ENCODE measurements at regions not wholly inside any gene's neighbourhood (a gene's known extent, or its start where the extent isn't known, plus 50 kb on each side); places are given as distances from the start of the nearest gene placed in this dataset.
A peak's percentile ranks its signal among the peaks of the same experiment; 100 is the strongest.

DNA sequence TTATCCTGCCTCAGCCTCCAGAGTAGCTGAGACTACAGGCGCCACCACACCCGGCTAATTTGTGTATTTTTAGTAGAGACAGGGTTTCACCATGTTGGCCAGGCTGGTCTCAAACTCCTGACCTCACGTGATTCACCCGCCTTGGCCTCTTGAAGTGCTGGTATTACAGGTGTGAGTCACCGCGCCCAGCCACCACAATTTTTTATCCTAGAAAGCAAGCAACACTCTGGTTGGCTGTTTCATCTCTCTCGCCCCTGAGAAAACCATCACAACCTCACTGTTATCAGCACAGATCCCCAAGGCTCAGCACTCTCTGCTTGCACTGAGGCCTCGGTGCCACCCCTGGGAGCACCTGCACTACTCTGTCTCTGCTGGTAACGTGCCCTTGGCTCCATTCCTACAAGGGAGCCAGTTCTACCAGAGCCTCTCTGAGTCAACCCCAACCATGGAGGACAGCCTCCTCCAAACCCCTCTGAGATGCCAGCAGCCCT, 134.8 kb upstream of the AGAP1 start:
- DNase-seq (ENCODE audit: low read depth): no peak

DNA sequence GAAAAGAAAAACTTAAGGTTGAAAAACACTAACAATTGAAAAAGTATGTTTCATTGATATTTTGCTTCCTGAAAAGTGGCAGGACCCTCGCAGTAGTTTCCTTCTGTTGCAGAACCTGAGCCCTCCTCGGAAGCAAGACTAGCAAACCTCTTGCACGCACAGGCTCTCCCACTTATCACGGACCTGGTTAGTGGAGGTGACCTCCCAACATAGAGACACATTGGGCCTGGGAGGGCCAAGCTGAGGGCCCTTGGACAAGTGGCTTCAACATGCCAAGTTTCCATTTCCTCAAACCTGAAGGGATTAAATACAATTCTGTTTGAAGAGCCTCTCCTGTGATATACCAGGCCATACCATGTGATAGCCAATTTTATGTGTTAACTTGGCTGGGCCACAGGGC, 133.4 kb upstream of the AGAP1 start:
- no peak for DNase-seq (ENCODE audit: low read depth)

DNA sequence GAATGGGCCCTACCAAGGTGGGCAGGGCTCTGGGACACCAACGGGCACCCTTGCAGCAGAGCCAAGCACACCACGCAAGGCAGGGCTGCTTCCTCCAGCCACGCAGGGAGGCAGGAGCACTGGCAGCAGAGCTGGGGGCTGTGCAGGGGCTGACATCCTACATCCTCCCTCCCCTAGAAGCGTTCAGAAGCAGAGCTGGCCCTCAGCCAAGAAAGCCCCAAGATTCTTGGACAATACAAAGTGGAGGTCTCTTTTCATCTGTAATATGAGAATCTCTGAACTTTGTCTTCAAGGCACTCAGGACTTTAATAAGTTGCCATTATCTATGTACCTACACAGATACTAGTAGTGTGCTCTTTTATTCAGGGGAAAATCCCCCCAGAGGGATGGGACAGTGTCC, 128.1 kb upstream of the AGAP1 start:
- DNase-seq (ENCODE audit: low read depth): no peak

DNA sequence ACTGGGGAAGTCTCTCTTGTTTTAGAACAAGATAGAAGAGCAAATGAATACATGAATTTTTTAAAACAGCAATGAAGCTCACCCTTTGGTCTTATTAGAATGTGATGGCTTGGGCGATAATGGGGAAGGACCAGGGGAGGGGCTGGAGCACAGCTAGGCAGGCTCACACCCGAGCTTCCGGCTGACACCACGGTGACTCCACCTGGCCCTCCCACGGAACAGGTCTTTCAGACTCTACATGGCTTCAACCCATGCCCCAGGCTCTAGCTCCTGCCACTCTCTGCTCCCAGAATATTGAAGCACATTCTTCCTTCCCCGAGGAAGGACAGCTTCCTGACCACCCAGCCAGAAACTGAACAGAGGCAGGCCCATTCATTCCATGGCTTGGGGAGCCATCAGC, 127.5 kb upstream of the AGAP1 start:
- no peak for DNase-seq (ENCODE audit: low read depth)

DNA sequence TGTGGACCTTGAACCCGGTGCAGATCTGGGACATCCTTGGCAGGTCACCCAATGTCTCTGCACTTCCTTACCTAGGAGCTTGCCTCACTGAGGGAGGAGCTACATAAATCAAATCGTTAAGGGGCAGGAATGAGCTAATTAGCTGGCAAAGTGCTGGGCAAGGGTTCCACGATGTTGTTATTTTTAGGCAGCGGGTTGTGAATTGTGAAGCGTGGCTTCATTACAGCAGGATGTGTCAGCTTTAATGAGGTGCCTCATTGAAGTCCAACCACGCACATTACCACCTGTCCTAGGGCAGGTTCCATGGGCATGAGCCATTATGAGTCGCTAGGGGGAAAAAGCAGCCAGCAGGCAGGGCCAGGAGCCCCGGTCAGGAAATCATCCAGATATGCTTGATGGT, 127.0 kb upstream of the AGAP1 start:
- no peak for DNase-seq (ENCODE audit: low read depth)

DNA sequence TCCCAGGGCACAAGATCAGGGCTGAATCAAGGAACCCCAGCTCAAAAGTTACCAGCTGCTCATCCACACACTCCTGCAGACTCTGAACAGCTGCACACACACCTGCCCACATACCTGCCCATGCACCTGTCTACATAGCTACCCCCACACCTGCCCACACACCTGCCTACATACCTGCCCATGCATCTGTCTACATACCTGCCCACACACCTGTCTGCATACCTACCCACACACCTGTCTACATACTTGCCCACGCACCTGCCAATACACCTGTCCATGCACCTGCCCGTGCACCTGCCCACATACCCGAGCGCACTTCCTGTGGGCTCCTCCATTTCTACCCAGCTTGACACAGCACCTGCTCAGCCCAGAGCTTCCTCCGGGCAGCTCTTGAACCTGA, 122.8 kb upstream of the AGAP1 start:
- no peak for DNase-seq (ENCODE audit: low read depth)

DNA sequence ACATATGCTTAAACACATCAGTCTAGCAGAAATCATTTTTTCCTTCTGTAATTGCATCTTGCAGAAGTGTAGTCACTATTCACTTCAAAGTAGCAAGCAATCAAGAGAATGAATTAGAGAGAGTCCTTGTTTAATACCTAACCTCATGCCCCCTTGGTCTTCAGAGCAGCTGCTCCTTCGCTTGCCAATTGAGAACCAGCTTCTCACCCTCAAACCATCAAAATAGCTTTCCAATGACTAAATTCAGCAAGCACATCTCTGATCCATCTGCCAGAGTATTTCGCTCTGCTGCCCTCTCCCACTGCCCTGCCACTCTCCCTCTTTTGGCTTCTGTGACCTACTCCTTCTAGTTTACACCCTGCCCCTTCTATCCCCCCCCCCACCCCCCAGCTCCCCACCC, 120.7 kb upstream of the AGAP1 start:
- no peak for DNase-seq (ENCODE audit: low read depth)

DNA sequence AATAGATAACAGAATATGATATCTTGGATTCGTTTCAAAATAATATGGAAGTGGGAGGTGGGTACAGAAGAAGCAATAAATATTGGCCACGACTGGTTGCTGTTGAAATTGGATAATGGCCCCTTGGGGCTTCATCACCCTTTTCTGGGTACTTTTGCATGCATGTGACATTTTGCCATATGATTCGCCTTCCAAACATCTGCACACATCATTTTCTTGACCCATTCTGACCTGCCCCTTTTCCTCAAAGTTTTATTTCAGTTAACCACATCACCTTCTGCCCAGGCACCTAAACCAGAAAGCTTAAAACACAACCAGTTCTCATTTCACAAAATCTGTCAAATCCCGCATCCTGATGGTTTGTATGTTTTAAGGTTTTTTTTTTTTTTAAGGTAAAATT, 116.7 kb upstream of the AGAP1 start:
- DNase-seq (ENCODE audit: low read depth): no peak

DNA sequence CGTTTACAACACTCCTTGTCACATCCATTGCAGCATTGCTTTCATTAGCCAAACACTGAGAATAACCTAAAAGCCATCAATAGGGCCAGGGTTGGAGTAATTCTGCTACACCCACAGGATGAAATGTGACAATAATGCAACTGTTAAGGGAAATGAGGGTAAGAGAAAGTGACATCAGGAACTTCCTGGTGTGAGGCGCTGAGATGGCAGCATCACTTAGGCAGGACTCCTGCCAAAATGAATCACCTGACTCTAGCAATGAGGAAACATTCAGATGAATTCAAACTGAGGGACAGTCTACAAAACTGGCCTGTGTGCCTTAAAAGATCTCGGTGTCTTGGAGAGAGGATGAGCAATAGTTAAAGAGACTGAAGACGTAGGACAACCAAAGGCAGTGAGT, 115.6 kb upstream of the AGAP1 start:
- DNase-seq (ENCODE audit: low read depth): no peak

DNA sequence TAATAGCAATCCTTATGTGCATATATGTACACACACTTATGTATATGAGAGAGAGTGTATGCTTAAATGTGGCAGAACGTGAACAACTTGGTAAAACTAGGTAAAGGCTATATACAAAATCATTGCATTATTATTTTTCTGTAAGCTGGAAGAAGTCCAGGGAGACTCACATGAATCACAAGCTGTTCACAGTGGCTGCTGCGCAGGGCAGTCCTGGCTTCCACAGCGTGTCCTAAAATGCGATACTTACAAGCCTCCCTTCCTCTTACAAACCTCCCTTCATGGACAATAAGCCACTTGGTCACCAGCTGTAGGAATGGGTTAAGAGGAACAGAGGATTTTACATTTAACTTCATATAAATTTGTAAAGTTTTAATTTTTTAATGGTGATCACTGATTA, 114.9 kb upstream of the AGAP1 start:
- no peak for DNase-seq (ENCODE audit: low read depth)

DNA sequence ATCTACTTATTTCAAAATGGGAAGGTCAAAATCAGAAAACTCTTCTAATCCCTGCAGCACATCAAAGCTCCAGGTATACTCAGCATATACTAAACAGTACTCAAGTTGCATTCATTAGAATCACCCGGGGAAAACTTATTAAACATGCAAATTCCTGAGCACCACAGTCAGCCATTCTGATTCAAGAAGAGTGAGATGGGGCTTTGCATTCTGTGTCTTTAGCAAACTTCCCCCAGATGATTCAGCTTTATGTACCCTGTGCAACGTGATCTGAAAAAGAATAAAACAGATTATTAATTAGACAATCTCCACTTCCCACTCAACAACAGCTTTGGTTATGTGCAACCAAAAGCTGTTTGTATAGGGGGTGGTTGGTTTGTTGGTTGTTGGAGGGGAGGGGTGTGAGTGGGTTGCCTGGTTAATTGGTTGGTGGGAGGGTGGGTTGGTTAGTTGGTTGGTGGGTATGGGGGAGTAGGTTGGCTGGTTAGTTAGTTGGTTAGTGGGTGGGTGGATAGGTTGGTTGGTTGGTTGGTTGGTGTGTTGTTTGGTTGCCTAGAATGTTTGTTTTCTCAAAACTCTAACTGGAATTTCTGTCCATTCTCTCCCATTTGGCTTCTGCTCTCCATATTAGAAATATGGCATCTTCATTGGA, 112.5 kb upstream of the AGAP1 start:
- no peak for DNase-seq (ENCODE audit: low read depth)

DNA sequence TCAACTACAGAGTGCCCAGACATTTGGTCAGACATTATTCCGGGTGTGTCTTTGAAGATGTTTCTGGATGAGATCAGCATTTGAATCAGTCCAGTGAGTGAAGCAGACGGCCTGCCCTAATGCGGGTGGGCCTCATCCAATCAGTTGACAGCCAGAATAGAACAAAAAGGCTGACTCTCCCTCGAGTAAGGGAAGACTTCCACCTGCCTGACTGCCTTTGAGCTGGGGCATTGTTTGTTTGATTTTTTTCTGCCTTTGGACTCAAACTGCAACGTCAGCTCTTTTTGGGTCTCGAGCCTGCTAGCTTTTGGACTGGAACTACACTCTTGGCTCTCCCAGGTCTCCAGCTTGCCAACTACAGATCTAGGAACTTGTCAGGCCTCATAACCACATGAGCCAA, 111.7 kb upstream of the AGAP1 start:
- no peak for DNase-seq (ENCODE audit: low read depth)

DNA sequence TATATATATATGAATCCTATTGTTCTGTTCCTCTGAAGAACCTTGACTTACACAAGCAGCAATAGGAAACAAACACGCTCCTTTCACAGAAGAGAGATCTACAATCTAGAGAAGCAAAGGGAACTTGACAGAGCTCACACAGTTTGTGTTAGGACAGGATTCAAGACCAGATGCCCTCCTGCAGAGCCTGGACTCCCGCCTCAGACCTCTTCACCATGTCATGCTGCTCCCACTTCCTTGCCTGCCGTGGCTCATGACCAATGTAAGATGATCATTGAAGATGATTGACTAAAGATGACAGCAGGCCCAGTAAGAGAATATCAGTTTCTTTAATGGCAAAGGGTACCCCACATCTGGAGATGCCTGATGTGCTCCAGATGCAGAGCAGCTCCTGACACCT, 111.2 kb upstream of the AGAP1 start:
- no peak for DNase-seq (ENCODE audit: low read depth)

DNA sequence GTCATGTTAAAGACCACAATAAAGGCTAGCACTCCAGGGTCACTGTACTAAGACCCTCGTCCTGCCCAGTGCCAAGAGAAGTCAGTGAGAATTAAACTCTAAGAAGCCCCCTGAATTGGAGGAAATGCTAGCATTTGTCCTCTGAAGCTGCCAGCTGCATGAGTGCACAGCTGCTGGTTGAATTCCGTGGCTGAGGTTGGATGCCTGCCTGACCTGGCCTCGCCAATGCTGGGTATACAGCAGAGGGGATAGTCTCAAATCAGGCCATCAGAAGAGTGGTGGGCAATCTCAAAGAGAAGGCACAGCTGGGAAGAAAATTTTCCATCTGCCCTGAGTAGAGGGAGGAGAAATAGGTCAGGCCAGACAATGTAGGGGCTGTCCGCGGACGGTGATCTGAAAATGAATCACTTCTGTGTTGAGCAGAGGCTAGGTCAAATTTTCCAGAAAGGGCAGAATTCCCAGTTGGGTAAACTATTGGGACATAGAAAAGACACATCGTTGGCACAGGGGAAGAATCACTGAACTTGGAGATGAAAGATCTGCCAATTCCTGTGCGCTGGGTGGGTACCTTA, 110.5 kb upstream of the AGAP1 start:
- DNase-seq (ENCODE audit: low read depth): no peak

DNA sequence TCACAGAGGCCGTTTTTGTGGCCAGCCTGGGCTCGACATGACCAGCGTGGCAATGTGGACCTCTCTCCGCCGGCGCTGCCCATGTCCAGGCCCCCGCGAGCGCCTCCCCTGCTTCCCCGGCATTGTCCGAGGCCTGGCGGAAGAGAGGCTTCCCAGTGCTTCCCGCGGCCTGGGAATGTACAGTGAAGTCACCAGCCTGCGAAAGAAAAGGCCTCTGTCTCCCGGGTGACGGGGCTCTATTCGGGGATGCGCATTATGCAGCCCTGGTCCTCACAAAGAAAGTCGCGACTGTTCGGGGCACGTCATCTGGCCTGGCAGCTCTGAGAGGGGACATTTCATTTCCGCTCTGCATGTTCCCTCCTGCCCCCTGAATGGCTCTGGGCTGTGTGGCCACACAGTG, 109.2 kb upstream of the AGAP1 start:
- no peak for DNase-seq (ENCODE audit: low read depth)

DNA sequence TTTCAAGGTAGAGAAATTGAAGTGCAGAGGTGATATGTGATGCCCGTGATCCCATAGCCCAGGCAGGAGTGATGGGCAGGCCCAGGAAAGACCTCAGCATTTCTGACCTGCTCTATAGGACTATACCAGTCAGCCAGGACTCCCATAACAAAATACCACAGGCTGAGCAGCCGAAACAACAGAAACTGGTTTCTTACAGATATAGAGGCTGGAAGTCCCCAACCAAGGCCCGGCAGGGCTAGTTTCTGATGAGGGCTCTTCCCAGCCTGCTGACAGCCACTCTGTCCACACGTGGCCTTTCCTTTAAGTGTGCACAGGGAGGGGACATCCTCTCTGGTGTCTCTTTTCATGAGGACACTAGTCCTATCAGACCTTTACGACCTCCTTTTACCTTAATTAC, 104.2 kb upstream of the AGAP1 start:
- no peak for DNase-seq (ENCODE audit: low read depth)

DNA sequence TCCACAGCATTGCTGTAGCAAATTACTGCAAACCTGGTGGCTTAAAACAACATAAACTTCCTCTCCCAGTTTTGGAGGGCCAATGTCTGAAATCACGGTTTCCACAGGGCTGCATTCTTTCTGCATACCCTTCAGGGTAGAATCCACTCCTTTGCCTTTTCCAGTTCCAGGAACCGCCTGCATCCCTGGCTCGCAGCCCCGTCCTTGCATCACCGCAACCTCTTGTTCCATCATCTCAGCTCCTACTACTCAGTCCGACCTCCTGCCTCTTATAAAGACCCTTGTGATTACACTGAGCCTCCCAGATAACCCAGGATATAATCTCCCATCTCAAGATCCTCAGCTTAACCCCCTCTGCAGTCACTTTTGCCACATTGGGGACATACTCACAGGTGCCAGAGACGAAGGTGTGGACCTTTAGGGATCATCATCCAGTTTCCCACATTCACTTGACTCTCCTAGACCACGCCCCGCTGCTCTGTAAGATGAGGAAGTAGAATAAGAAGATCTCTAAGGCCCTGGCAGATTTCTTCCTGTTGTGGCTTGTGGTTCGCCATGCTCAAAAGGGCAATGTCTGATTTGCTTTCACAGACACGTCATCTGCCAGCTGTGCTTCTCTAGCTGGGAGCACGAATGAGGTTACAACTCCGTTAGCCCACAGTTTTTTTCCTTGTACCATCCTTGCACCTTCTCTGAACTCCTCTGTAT, 103.6 kb upstream of the AGAP1 start:
- DNase-seq (ENCODE audit: low read depth): peak; percentile 5

DNA sequence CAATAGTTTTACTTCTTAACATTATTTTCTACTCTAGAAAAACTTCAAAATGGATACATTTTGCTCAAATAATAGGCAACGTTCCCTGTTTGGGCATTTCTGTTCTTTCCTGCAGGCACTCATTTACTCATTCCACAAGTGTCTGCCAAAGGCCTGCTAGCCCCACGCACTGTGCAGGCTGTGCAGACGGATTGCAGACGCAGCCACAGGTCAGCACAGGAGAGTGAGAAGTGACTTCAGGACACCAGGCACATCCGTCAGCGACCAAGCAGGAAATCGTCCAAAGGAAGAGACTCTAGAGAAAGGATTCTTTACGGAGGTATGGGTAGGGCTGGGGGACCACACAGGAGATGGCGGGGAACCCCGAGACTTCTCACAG, 103.0 kb upstream of the AGAP1 start:
- DNase-seq (ENCODE audit: low read depth): no peak

DNA sequence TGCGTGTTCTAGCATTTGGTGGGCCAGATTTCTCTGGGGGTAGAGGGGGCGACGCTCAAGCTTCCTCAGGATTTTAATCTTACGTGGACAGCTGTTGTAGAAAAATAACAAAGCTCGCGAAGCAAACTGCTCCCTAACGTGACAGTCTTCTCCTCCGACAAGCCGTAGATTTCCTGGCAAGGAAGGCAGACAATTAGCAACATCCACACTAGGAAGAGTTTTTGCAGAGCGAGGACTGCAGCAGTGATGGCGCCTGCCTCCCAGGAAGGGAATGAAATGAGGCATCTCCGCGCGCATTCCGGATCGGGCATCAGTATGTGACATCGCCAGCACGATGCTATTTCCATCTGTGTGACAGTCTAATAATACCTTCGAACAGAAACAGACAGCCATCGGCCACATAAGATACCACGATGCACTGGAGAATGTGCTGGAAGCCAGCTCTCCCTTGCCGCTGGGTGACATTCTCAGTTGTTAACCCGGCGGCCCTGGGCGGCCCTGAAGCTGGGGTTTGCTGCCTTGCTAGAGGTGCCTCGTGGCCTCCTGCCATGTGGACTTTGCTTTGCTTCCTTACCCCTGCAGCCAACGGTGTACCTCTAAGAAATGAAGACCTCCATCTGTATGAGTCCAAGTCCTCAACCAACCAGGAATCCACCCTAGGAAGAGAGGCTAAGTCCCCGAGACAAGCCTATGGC, 101.8 kb upstream of the AGAP1 start:
- no peak for DNase-seq (ENCODE audit: low read depth)

DNA sequence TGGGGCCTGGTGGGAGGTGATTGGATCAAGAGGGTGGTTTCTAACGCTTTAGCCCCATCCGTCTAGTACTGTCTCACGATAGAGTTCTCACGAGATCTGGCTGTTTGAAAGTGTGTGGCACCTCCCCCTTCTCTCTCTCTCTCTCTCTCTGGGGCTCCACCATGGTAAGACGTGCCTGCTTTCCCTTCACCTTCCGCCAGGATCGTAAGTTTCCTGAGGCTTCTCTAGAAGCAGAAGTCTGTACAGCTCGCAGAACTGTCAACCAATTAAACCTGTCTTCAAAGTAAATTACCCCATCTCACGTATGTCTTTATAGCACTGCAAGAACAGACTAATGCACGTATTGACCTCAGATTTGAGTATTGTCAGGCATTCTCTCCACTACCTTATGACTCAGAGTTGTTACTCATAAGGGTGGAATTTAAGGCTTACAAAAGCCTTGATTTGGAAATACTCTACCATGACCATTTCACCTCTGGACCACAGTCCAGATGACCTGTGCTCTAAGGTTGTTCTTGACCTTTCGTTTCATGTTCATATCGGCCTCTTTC, 99.5 kb upstream of the AGAP1 start:
- no peak for DNase-seq (ENCODE audit: low read depth)

DNA sequence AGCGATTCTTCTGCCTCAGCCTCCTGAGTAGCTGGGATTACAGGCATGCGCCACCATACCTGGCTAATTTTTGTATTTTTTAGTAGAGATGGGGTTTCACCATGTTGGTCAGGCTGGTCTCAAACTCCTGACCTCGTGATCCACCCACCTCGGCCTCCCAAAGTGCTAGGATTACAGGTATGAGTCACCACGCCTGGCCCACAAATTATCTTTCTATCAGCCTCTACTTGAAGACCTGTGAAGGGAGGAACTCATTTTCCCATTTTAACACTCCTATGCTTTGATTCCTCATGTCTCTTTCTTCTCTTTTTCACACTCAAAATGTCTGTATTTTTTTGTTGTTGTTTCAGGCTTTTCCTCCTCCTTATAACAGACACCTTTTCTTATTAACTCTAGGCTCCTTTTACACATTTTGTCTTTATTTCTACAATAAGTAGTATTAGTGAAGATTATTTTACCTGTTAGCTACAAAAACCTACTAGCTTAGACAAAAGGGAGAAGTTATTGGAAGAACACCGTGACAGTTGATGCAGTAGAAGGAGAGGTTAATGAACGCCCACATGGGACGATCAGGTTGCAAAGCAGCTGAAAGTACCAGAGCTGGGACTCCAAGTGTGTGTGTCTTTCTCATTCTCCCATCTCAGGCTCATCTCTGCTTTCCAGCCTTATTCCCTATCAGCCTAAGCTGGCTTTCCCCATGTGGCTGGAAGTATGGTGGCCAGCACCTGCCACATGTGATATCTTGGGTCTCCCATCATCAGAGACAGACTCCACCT, 97.6 kb upstream of the AGAP1 start:
- DNase-seq (ENCODE audit: low read depth): no peak

DNA sequence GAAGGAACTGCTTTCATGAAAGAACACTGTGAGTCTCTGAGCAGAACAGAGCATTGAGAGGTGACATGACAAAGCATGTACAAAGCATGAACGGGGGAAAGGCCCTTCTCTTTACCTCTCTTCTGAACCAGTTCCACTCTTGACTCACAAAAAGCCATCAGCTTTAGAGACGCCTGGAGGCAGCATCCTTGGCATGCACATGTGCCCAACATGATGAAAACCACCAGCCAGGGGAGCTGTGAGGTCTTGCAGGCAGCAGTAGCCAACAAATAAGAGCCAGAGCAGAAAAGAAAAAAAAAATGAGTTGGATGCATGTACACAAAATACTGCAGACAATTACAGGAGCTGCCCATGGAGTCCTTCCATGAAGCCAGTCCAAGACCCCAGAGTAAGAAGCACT, 95.5 kb upstream of the AGAP1 start:
- no peak for DNase-seq (ENCODE audit: low read depth)
